ENCODE measurements at regions not wholly inside any gene's neighbourhood (a gene's known extent, or its start where the extent isn't known, plus 50 kb on each side); places are given as distances from the start of the nearest gene placed in this dataset.

GRCh38 chr16:22428654-22429053 is 54.2 kb upstream of the CDR2 start:
- H3K9me3 ChIP-seq (ENCODE audit: control insufficient read depth, low read depth, low read length), result no peaks in the 10 kb centered on the region
- H2BK120ac ChIP-seq (ENCODE audit: low read depth, low read length, poor library complexity, severe bottlenecking), result no peak overlapping the region
- Mint-ChIP-seq H3K4me3 (no peak overlapping the region), H3K9me3 (no peaks in the 10 kb centered on the region; a peak in 1 of 5 replicates), H3K27me3 (ENCODE audit: low read depth) (no peaks in the 10 kb centered on the region), H3K27ac (peak overlapping the region in 1 of 3 experiments; percentile 55; a peak in 1 of 7 replicates), H3K36me3 (ENCODE audit: insufficient read depth in 1 of 3, low read depth in 3 of 3) (peaks cover 16 to 49% (median 26%) of the 10 kb centered on the region in 3 experiments; a peak in 6 of 7 replicates), H3K4me1 (no peaks in the 10 kb centered on the region)
- no peaks in the 10 kb centered on the region for H3K79me1 ChIP-seq (ENCODE audit: insufficient read depth, low read depth, low read length, poor library complexity, severe bottlenecking)
- no peak overlapping the region for H3K4me2 ChIP-seq (ENCODE audit: insufficient read depth, insufficient read length, low read length)
- H3K23me2 ChIP-seq (ENCODE audit: insufficient read length, low read depth, low read length, poor library complexity, severe bottlenecking), result no peaks in the 10 kb centered on the region
- H3K56ac ChIP-seq (ENCODE audit: insufficient read length, low read depth, low read length), result no peak overlapping the region
- H3K9ac ChIP-seq (ENCODE audit: extremely low read depth, insufficient read length, low read length), result no peak overlapping the region
- H2BK15ac ChIP-seq (ENCODE audit: low read depth, low read length), result no peak overlapping the region
- no peaks in the 10 kb centered on the region for H3K27me3 ChIP-seq (ENCODE audit: insufficient read depth, low read length)
- no peak overlapping the region for H3T11ph ChIP-seq (ENCODE audit: low read length)
- H2BK20ac ChIP-seq (ENCODE audit: low read depth, low read length, poor library complexity, severe bottlenecking), result no peak overlapping the region
- H3K27ac ChIP-seq (ENCODE audit: insufficient read length, low read depth, low read length), result no peak overlapping the region
- H4K20me1 ChIP-seq (ENCODE audit: control insufficient read depth, insufficient read depth, insufficient read length), result no peaks in the 10 kb centered on the region
- H3K79me2 ChIP-seq (ENCODE audit: insufficient read depth, low read length), result no peaks in the 10 kb centered on the region
- no peak overlapping the region for H4K8ac ChIP-seq (replicated peaks; ENCODE audit: insufficient read length, low read depth, low read length)
- H4K91ac ChIP-seq (ENCODE audit: insufficient read length, low read depth, low read length), result no peak overlapping the region
- H2BK12ac ChIP-seq (ENCODE audit: insufficient read length, low read depth, low read length), result no peak overlapping the region
- no peak overlapping the region for H3K18ac ChIP-seq (ENCODE audit: insufficient read length, low read depth, low read length)
- no CpG with 5 or more reads among the region's 8 CpGs for WGBS (ENCODE audit: extremely low coverage, insufficient read length, low lambda C conversion rate)
- no peak overlapping the region for H4K5ac ChIP-seq (ENCODE audit: insufficient read length, low read depth, low read length)
- no peak overlapping the region for H3K14ac ChIP-seq (ENCODE audit: insufficient read depth, low read length)
- no peak overlapping the region for H2AK5ac ChIP-seq (ENCODE audit: insufficient read length, low read length)
- H3K23ac ChIP-seq (ENCODE audit: insufficient read length, low read depth, low read length), result no peak overlapping the region
- DNase-seq, result no peak
- H3K4me1 ChIP-seq (ENCODE audit: insufficient read depth, low read length), result no peaks in the 10 kb centered on the region
- no peak for TF ChIP-seq CTCF (conservative IDR thresholded peaks at IDR 0.05)
- no peak overlapping the region for H3K4ac ChIP-seq (ENCODE audit: low read depth, low read length)
- H2AFZ ChIP-seq (ENCODE audit: low read length), result no peak overlapping the region
- no peak overlapping the region for H2BK5ac ChIP-seq (ENCODE audit: insufficient read length, low read length)

Data from H9 (cell line).